GM18505 (cell line): ENCODE measurements at regions not wholly inside any gene's neighbourhood (a gene's known extent, or its start where the extent isn't known, plus 50 kb on each side); places are given as distances from the start of the nearest gene placed in this dataset.

Experiments used
- ATAC-seq: cut with Tn5 transposase; IDR thresholded peaks from one replicate; pipeline ENCODE4 v1.9.1; 2021; ENCODE audit not compliant: unreplicated experiment
- POLR2A ChIP-seq: IDR thresholded peaks from 4 replicates; pipeline ENCODE4 v1.6.1; 2011; ENCODE audit warnings: borderline replicate concordance; ENCODE audit not compliant: insufficient read depth, insufficient read length; ENCODE audit errors: extremely low read depth

DNA sequence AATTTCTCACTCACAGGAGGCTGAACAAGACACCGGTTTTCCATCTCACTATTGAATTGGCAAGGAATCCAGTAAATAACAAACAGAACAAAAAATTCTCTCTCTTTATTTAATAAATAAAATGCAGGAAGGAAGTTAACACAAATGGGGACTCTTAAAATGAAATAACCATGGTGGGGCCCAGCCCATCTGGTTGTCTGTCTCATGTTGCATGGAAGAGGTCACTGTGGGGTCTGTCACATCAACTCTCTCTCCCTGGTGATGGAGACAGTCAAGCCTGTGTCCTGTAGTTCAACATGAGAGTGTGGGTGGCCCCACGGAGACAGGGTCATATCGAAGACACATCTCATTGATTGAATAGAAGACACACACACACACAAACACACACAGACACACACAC is 297.7 kb downstream of the IRX2 start:
- no peak for TF ChIP-seq POLR2A
- ATAC-seq, result no peak

DNA sequence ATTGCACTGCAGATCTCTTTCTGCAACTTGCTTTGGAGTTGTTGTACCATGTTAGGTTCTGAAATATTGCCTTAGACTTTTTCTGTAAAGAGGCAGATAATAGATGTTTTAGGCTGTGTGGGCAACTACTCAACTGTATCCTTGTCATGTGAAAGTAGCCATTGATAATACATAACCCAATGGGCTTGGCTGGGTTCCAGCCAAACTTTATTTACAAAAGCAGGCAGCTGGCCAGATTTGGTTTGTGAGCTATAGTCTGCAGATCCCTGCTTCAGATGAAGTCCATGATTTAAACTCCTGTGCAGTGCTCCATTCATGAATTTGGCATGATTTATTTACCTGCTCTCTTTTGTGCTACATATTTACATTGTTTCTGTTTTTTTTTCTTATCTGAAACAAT is 300.4 kb downstream of the IRX2 start:
- no peak for TF ChIP-seq POLR2A
- no peak for ATAC-seq

DNA sequence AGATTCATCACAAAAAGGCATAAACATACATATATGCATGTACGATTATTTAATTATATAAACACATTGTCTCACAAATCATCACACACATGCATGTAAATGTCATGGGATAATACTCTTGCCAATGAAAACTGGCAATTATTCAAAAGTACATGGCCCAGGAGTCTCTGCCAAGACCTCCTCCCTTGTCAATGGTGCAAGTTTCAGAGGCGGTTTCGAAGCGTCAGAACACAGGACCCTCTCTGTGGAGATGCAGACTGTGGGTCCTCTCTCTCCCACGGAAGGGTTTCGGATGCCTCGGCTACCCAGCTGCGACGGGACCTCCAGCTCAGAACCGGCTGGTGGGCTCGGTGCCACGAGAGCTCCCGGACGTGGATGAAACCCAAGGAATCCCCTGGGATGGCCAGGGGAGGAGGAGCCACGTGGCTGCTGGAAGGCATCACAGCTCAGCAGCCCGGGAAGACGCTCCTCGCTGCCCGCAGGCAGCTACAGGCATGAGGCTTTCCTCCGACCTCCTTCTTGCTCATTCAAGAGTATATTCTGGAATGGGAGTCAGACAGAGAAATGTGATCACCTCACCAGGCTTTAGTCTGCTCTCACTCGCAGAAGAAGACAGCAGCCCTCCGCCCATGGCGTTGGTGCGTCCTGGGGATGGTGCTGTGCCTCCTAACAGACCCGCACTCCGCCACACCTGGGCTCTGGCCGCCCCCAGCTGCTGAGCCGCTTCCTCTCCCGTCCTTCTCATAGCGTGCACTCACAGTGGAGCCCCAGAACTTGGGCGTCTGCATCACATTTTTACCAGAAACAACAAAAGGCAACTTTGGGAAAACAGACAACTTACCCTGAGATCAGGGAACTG is 308.8 kb downstream of the IRX2 start:
- no peak for ATAC-seq
- no peak for TF ChIP-seq POLR2A

DNA sequence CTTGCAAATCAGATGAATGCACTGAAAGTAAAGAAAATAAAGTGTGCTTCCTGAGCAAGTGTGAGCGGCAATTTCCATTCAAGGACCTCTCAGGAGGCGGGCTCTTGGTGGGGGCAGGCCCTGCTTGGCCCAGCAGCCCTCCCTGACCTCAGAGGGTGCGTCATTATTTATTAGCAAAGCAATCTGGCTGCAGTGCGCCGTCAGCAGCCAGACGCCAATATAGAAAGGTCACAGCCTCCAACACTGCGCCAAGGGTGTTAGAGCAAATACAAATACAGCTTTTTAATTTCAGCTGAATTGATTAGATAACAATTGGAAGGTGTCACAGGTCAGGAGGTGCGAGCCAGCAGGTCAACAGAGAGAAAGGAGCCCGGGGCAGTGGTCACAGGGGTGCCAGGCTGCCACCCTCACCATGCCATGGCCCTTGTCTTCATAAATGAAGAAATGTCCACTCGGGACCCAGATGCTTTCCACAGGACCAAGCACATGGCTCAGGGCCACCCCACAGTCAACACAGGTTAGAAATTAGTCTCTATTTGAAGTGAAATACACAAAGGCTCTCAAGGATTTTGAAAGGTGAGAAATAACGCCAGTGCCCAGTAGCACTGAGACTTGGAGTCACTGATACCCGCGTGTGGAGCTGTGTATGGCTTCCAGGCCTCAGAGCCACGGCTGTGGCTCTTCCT is 309.8 kb downstream of the IRX2 start:
- ATAC-seq, result no peak
- TF ChIP-seq POLR2A, result no peak

DNA sequence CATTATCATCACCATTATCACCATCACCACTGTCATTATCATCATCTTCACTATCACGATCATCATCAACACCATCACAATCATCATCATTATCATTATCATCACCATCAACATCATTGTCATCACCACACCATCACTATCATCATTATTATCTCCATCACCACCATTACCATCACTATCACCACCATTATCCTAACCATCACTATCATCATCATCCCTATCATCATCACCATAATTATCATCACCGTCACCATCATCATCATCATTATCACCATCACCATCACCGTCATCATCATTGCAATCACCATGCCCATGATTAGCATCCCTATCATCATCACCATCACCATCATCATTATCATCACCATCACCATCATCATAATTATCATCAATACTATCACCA is 311.9 kb downstream of the IRX2 start:
- TF ChIP-seq POLR2A, result no peak
- no peak for ATAC-seq

DNA sequence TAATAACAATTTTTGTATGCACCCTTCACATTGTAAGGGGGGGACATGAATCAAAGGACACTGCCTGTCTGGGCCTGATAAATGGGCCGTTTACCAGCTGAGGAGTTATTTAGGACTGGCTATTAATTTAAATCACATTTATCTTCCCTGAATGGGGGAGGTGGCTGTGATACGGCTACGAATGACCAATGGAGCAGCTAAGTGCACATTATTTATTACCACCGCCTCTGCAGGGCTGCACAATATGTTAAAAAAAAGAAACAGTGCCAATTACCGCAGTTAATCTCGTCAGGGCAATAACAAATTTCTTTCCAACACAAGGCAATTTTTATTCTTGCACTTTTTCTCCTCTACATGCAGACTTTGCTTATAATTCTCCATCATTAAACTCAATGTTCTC is 318.4 kb downstream of the IRX2 start:
- ATAC-seq, result no peak
- no peak for TF ChIP-seq POLR2A

DNA sequence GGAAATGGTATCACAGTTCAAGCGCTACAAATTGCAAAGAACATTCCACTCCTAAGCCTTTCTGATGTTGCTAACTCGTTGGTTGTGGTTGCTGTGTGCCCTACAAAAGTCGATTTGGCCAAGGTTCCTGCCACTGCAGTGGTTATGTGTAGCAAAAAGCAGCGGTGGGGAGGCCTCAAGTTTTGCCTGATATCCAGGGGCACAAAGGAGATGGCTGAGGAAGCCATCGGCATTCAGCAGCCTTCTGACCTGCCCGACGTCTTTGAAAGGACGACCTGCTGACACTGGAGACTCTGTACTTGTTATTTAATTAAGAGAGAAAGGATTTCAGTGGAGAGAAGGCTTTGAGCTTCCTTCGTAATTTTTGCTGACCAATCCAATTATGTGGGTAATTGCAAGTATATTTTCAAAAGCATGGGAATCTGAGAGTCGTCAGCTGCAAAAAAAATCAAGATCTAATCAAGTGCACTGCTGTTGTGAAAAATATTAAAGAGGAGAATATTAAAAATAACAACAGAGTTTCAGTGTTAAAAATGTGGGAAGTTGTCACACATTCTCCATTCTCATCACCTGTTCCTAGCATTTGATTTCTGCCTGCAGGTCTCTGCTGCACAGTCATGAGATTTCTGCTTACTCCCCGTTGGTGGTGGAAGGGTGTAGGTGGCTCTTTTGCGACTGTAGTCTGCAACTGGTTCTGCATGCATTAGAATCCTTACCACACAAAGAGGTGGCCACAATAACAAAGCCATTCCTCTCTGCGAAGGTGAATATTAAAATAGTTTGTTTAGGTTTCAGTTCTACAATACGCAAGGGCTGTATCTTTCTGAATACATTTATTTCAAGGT is 319.2 kb downstream of the IRX2 start:
- TF ChIP-seq POLR2A, result no peak
- ATAC-seq, result no peak

DNA sequence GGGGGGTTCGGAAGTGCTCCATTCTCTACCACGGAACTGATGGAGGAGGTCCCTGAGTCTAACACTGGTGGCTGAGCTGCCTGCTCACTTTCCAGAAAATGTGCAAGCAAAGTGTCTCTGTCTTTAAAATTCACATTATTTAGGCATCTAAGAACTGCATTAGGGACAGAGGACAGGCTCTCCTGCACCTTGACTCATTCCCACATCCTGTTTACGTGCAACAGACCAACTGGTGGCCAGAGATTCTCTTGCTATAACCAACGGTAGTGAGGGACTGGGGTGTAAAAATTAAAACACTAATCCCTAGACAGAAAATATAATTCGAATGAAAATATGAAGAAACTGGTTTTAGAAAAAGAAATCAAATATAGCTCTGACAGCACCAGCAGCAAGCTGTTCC is 320.9 kb downstream of the IRX2 start:
- no peak for ATAC-seq
- TF ChIP-seq POLR2A, result no peak

DNA sequence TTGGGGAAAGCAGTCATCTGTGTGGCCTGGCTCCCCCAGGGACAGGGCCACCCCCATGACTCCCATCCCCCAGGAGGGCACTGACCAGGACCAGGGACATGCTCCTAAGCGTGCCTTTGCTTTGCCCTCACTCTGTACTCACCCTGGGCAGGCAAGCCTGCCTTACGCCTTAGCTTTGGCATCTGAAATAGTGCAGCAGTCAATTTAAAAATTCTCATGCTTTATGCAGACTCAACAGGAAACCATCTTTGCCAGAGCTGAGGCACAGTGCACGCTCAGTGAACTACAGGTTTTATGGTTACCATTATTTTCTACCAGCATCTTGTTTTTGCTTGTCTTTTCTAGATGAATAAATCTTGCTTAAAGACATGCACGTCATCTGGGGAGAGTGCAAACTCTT is 323.5 kb downstream of the IRX2 start:
- no peak for ATAC-seq
- no peak for TF ChIP-seq POLR2A

DNA sequence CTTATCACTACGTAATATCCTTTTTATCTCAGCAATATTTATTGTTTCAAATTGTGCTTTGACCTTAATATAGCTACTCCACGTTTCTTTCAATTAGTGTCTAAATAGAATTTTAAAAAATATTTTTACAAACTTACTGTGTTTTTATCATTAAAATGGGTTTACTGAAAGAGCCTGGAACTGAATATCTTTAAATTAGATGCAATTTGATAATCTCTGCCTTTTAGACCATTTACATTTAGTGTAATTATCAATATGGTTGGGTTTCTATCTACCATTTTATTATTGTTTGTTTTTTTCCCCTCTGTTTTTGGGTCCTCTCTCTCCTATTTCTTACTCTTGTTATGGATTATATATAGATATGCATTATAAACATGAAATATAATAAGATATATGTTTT is 327.8 kb downstream of the IRX2 start:
- ATAC-seq, result no peak
- TF ChIP-seq POLR2A, result no peak

DNA sequence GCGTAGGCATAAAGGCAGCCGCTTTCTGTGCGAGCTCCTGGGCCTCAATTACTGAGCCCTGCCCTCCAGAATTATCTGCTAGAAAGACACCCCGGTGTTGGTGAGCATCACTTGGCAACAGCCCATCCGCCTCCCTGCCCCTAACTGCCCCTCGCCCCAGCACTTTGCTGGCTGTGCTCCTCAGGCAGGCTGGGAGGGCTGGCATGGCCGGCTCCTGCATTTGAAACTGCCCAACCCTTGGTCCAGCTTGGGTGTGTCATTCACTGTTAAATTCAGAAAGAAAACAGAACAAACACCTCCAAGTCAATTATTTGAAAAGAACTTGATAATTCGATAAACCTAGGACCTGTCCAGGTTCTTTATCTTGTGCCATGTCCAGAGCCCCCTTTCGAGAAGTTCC is 334.2 kb downstream of the IRX2 start:
- ATAC-seq, result no peak
- no peak for TF ChIP-seq POLR2A

DNA sequence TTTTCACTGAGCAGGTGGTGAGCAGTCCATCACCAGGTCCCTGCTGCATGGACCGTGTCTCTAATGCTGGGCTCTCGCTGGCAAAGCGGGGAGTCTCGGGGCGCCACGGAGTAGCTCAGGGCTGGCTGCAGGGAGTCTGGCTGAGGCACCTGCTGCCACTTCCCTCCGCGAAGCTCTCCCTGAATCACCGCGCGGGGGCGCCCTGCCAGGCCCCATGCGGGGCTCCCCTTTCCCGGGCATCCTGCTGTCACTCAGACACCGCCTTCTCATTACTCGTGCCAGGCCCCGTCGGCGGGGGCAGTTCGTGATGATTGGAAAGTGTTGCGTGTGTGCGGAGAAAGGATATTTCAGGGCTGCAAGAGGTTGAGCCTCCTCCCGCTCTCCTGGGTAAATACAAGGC is 335.8 kb downstream of the IRX2 start:
- no peak for ATAC-seq
- TF ChIP-seq POLR2A, result no peak

DNA sequence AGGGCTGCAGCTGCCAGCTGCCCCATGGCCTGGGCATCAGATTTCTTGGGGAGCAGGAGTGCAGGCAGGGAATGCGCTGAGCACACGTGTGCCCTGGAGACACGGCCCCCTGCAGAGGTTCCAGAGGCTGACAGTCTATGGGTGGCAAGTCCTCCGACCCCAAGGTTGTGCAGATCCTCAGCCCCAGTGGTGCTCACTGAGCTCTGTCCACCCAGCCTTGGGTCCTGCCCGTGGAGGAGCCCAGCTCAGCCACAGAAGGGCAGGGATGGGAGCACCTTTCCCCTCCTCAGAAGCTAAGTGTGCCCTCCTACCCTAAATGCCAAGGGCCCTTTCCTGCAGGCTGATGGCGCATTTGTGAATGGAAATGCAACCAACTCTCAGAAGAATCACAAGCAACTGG is 341.0 kb downstream of the IRX2 start:
- ATAC-seq, result no peak
- TF ChIP-seq POLR2A, result no peak

DNA sequence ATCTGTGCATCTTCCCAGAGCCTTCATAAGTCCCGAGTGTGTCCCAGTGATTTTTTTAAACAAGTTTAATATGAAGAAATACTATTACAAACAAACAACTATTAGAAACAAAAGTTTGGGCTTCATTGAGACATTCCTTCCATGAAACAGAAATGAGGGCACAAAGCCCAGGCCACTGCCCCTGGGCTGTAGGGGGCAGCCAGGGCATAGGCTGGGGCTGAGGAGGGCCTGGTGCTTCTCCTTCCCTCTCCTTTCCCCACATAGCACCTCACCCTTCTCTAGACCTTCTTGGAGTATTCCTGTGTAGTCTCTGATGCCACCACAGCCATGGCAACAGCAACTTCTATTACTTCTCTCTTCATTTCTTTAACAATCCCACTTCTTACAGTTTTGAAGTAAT is 348.2 kb downstream of the IRX2 start:
- ATAC-seq, result no peak
- TF ChIP-seq POLR2A, result no peak

DNA sequence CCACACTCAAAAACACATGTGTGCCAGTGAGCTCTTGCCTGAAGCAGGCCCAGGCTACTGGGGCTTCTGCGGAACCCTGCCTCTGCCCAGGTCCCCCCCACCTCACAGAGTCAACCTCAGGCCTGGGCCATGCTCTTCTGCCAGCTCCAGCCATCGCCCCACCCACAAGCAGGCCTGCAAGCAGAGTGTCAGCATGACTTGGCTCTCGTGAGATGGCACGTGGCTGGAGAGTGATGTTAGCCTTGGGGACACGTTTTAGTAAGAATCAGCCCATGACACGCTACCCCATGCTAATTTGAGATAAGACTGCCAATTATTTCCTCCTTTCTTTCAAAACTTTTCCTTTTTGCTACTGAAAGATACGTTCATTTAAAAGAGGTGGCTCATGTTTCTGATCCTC is 351.7 kb downstream of the IRX2 start:
- no peak for ATAC-seq

More for the DNA sequence above, 351.7 kb downstream of the IRX2 start:
- TF ChIP-seq POLR2A, result no peak
